ENCODE measurements at regions not wholly inside any gene's neighbourhood (a gene's known extent, or its start where the extent isn't known, plus 50 kb on each side); places are given as distances from the start of the nearest gene placed in this dataset.

DNA sequence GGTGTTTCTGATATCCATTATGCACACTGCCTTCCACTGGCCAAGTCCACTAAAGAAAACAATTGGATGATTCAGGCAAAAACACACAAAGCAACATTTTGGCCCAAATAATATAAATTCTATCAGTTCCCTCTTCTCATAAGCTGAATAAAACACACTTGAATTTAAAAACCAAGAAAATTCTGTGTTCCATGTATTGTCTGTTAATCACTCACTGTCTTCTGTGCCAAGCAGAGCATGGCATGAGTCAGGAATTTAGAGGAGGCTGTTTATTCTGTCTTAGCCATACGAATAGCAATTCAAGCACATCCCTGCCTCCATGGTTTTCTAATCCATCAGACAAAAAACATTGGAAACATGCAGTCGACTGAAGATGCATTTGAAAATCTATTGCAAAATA lies 215.6 kb upstream of the UMPS start:
- TF ChIP-seq, protein P1, sequence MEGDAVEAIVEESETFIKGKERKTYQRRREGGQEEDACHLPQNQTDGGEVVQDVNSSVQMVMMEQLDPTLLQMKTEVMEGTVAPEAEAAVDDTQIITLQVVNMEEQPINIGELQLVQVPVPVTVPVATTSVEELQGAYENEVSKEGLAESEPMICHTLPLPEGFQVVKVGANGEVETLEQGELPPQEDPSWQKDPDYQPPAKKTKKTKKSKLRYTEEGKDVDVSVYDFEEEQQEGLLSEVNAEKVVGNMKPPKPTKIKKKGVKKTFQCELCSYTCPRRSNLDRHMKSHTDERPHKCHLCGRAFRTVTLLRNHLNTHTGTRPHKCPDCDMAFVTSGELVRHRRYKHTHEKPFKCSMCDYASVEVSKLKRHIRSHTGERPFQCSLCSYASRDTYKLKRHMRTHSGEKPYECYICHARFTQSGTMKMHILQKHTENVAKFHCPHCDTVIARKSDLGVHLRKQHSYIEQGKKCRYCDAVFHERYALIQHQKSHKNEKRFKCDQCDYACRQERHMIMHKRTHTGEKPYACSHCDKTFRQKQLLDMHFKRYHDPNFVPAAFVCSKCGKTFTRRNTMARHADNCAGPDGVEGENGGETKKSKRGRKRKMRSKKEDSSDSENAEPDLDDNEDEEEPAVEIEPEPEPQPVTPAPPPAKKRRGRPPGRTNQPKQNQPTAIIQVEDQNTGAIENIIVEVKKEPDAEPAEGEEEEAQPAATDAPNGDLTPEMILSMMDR (IDR thresholded peaks at IDR 0.05; ENCODE audit: low read length), result no peak
- no peak for TF ChIP-seq EZH2 (IDR thresholded peaks at IDR 0.05; ENCODE audit: borderline replicate concordance, low read length)
